Stimulated activated CD8-positive, alpha-beta memory T cell treated with anti-CD3 and anti-CD28 coated beads, Interleukin-7, amount 100 ng/mL, for 24 hours (primary cell): ENCODE measurements at regions not wholly inside any gene's neighbourhood (a gene's known extent, or its start where the extent isn't known, plus 50 kb on each side); places are given as distances from the start of the nearest gene placed in this dataset.

ENCODE experiments used
- DNase-seq: peaks from one replicate; pipeline ENCODE4 v3.0.0-alpha.2; 2020; ENCODE audit warnings: low read depth

GRCh38 chr3:24763393-24763792 lies 268.7 kb upstream of the THRB start:
- DNase-seq, result no peak

GRCh38 chr3:24764236-24764915 lies 269.7 kb upstream of the THRB start:
- DNase-seq, result no peak

GRCh38 chr3:24765399-24765798 lies 270.7 kb upstream of the THRB start:
- DNase-seq, result no peak

- no peak for DNase-seq
These were observed 275.3 kb upstream of the THRB start for GRCh38 chr3:24769918-24770317.

GRCh38 chr3:24773798-24774197 lies 279.1 kb upstream of the THRB start:
- no peak for DNase-seq

GRCh38 chr3:24780991-24781390 lies 286.3 kb upstream of the THRB start:
- no peak for DNase-seq

- no peak for DNase-seq
These were observed 286.8 kb upstream of the THRB start for GRCh38 chr3:24781454-24781853.

- DNase-seq, result no peak
These were observed 299.2 kb upstream of the THRB start for GRCh38 chr3:24793896-24794295.

GRCh38 chr3:24802614-24803013 lies 308.0 kb upstream of the THRB start:
- DNase-seq, result no peak

- no peak for DNase-seq
These were observed 309.4 kb upstream of the THRB start for GRCh38 chr3:24804095-24804494.

- DNase-seq, result no peak
These were observed 316.2 kb upstream of the THRB start for GRCh38 chr3:24810881-24811280.

- DNase-seq, result no peak
These were observed 317.5 kb upstream of the THRB start for GRCh38 chr3:24812116-24812515.

GRCh38 chr3:24818055-24818454 lies 323.4 kb upstream of the THRB start:
- DNase-seq, result no peak

GRCh38 chr3:24828011-24828410 lies 333.4 kb upstream of the THRB start:
- DNase-seq, result no peak

- no peak for DNase-seq
These were observed 333.9 kb upstream of the THRB start for GRCh38 chr3:24828551-24828950.

- DNase-seq, result no peak
These were observed 334.4 kb upstream of the THRB start for GRCh38 chr3:24829011-24829581.

- DNase-seq, result no peak
These were observed 335.1 kb upstream of the THRB start for GRCh38 chr3:24829629-24830229.

GRCh38 chr3:24830230-24831152 lies 335.8 kb upstream of the THRB start:
- no peak for DNase-seq

GRCh38 chr3:24831221-24831620 lies 336.6 kb upstream of the THRB start:
- no peak for DNase-seq

GRCh38 chr3:24832891-24833290 lies 338.2 kb upstream of the THRB start:
- DNase-seq, result no peak

- no peak for DNase-seq
These were observed 339.8 kb upstream of the THRB start for GRCh38 chr3:24834442-24834841.

GRCh38 chr3:24835510-24835909 lies 340.9 kb upstream of the THRB start:
- no peak for DNase-seq

- no peak for DNase-seq
These were observed 343.0 kb upstream of the THRB start for GRCh38 chr3:24837601-24838000.
